IMR-90 (cell line): ENCODE measurements at regions not wholly inside any gene's neighbourhood (a gene's known extent, or its start where the extent isn't known, plus 50 kb on each side); places are given as distances from the start of the nearest gene placed in this dataset.
A peak's percentile ranks its signal among the peaks of the same experiment; 100 is the strongest.

Experiments
- ATAC-seq: fragments of 200-7000 bp; cut with Tn5 transposase; 2 replicates; pipeline ENCODE4 v1.9.1; 2020; ENCODE audit warnings: low read depth, mild to moderate bottlenecking, moderate library complexity
- BruUV-seq: library from RNA; stranded (reverse); fragments of 400-500 nt; replicated peaks from 2 replicates; lab custom pipeline; 2021; lab: Mats Ljungman, UMichigan
- CTCF ChIA-PET: fragments of 300-600 bp; formaldehyde crosslinking; extraction: SDS; loops from one replicate; lab custom pipeline; 2021; ENCODE audit warnings: antibody characterized with exemption; lab: Yijun Ruan, JAX
- POLR2A ChIA-PET: fragments of 300-600 bp; sonication (Branson Sonifier 250); formaldehyde crosslinking; loops from one replicate; lab custom pipeline; 2022; ENCODE audit warnings: antibody characterized with exemption; ENCODE audit not compliant: unreplicated experiment; lab: Charles Lee
- DNase-seq: peaks from one replicate; pipeline ENCODE4 v3.0.0; 2013
- H2AFZ ChIP-seq: replicated peaks from 2 replicates; pipeline ENCODE3; 2013; ENCODE audit warnings: low read length, mild to moderate bottlenecking; ENCODE audit not compliant: poor library complexity
- H2AK5ac ChIP-seq: 2 replicates; pipeline ENCODE4 v1.6.1; 2013; ENCODE audit warnings: low read depth, low read length, inconsistent platforms
- H2AK9ac ChIP-seq: replicated peaks from 2 replicates; pipeline ENCODE3; 2013; ENCODE audit warnings: mild to moderate bottlenecking, low read depth, low read length, moderate library complexity; ENCODE audit not compliant: poor library complexity
- H2BK120ac ChIP-seq: 2 replicates; pipeline ENCODE4 v1.6.1; 2013; ENCODE audit warnings: low read depth, low read length, inconsistent platforms
- H2BK15ac ChIP-seq: 3 replicates; pipeline ENCODE4 v1.6.1; 2013; ENCODE audit warnings: low read depth, low read length, inconsistent platforms
- H2BK20ac ChIP-seq: 2 replicates; pipeline ENCODE4 v1.6.1; 2013; ENCODE audit warnings: low read depth, mild to moderate bottlenecking, inconsistent platforms, low read length, moderate library complexity
- H2BK5ac ChIP-seq: 2 replicates; pipeline ENCODE4 v1.6.1; 2013; ENCODE audit warnings: mild to moderate bottlenecking, low read depth, low read length, inconsistent platforms; ENCODE audit not compliant: poor library complexity, severe bottlenecking
- H3K14ac ChIP-seq: replicated peaks from 2 replicates; pipeline ENCODE4 v1.6.1; 2013; ENCODE audit warnings: low read depth, low read length, inconsistent platforms
- H3K18ac ChIP-seq: 2 replicates; pipeline ENCODE4 v1.6.1; 2013; ENCODE audit warnings: low read depth, low read length, control low read depth
- H3K23ac ChIP-seq: 2 replicates; pipeline ENCODE4 v1.6.1; 2013; ENCODE audit warnings: low read depth, low read length, inconsistent platforms
- H3K27ac ChIP-seq: 2 replicates; pipeline ENCODE4 v1.5.1; 2013; ENCODE audit warnings: mild to moderate bottlenecking, control low read depth, low read length; ENCODE audit not compliant: insufficient read depth
- H3K27me3 ChIP-seq: 2 replicates; pipeline ENCODE4 v1.6.1; 2013; ENCODE audit warnings: low read length; ENCODE audit not compliant: control insufficient read depth, insufficient read depth
- H3K36me3 ChIP-seq: 2 replicates; pipeline ENCODE4 v1.6.1; 2013; ENCODE audit warnings: low read length, mixed read lengths; ENCODE audit not compliant: control insufficient read depth, insufficient read depth
- H3K4ac ChIP-seq: 2 replicates; pipeline ENCODE4 v1.6.1; 2013; ENCODE audit warnings: low read depth, low read length, inconsistent platforms
- H3K4me1 ChIP-seq: 2 replicates; pipeline ENCODE4 v1.6.1; 2013; ENCODE audit warnings: low read length, mixed read lengths; ENCODE audit not compliant: control insufficient read depth, insufficient read depth
- H3K4me2 ChIP-seq: 2 replicates; pipeline ENCODE4 v1.6.1; 2013; ENCODE audit warnings: low read depth, mild to moderate bottlenecking, control low read depth, low read length, moderate library complexity
- H3K4me3 ChIP-seq: 2 replicates; pipeline ENCODE4 v1.5.1; 2013; ENCODE audit warnings: low read depth, mild to moderate bottlenecking, control low read depth, low read length, moderate library complexity; ENCODE audit not compliant: insufficient read depth
- H3K56ac ChIP-seq: 2 replicates; pipeline ENCODE4 v1.6.1; 2013; ENCODE audit warnings: low read length, inconsistent platforms; ENCODE audit not compliant: insufficient read depth; ENCODE audit errors: extremely low read depth
- H3K79me1 ChIP-seq, 2 experiments: 2 replicates each; pipeline ENCODE4 v1.6.1; 2013; ENCODE audit warnings: low read length in 2 of 2, inconsistent platforms in 1 of 2, low read depth in 1 of 2
- H3K9ac ChIP-seq: 2 replicates; pipeline ENCODE4 v1.6.1; 2013; ENCODE audit warnings: low read depth, low read length, control low read depth
- H3K9me1 ChIP-seq: 2 replicates; pipeline ENCODE4 v1.6.1; 2013; ENCODE audit warnings: low read length, inconsistent platforms; ENCODE audit not compliant: insufficient read depth
- H3K9me3 ChIP-seq: 2 replicates; pipeline ENCODE4 v1.6.1; 2013; ENCODE audit warnings: low read length; ENCODE audit not compliant: control insufficient read depth, insufficient read depth
- H4K20me1 ChIP-seq: 2 replicates; pipeline ENCODE4 v1.6.1; 2013; ENCODE audit warnings: low read length, inconsistent platforms; ENCODE audit not compliant: insufficient read depth
- H4K5ac ChIP-seq: 2 replicates; pipeline ENCODE4 v1.6.1; 2013; ENCODE audit warnings: mild to moderate bottlenecking, low read depth, low read length, control low read depth
- H4K8ac ChIP-seq, 2 experiments: 2 replicates each; pipeline ENCODE4 v1.6.1; 2013; ENCODE audit warnings: low read depth in 2 of 2, low read length in 2 of 2, control low read depth in 1 of 2, inconsistent platforms in 1 of 2
- H4K91ac ChIP-seq: 2 replicates; pipeline ENCODE4 v1.6.1; 2013; ENCODE audit warnings: low read depth, low read length, inconsistent platforms; ENCODE audit not compliant: insufficient read depth
- BHLHE40 ChIP-seq: fragments of 150-350 bp; IDR thresholded peaks from 2 replicates; pipeline ENCODE4 v1.6.1; 2016; ENCODE audit warnings: mild to moderate bottlenecking, low read depth, low read length
- CEBPB ChIP-seq: IDR thresholded peaks from 2 replicates; pipeline ENCODE4 v1.6.1; 2012; ENCODE audit warnings: low read depth, low read length, improper control_type of control experiment
- CHD1 ChIP-seq: IDR thresholded peaks from 2 replicates; pipeline ENCODE4 v1.6.1; 2012; ENCODE audit warnings: low read depth, low read length, improper control_type of control experiment
- FOS ChIP-seq: fragments of 150-350 bp; IDR thresholded peaks from 2 replicates; pipeline ENCODE4 v1.6.1; 2016; ENCODE audit warnings: low read depth, low read length
- MAFK ChIP-seq: IDR thresholded peaks from 2 replicates; pipeline ENCODE4 v1.6.1; 2012; ENCODE audit warnings: low read depth, low read length, improper control_type of control experiment
- MAZ ChIP-seq: IDR thresholded peaks from 2 replicates; pipeline ENCODE4 v1.6.1; 2012; ENCODE audit warnings: low read depth, mild to moderate bottlenecking, low read length, improper control_type of control experiment, moderate library complexity, borderline replicate concordance
- MXI1 ChIP-seq: IDR thresholded peaks from 2 replicates; pipeline ENCODE4 v1.6.1; 2012; ENCODE audit warnings: low read depth, mild to moderate bottlenecking, low read length, moderate library complexity, borderline replicate concordance
- NFE2L2 ChIP-seq: fragments of 150-350 bp; IDR thresholded peaks from 2 replicates; pipeline ENCODE4 v1.6.1; 2016; ENCODE audit warnings: low read depth, mild to moderate bottlenecking, low read length
- RCOR1 ChIP-seq: IDR thresholded peaks from 2 replicates; pipeline ENCODE4 v1.6.1; 2012; ENCODE audit warnings: mild to moderate bottlenecking, low read length, improper control_type of control experiment; ENCODE audit not compliant: insufficient replicate concordance
- SMC3 ChIP-seq: fragments of 150-350 bp; IDR thresholded peaks from 2 replicates; pipeline ENCODE4 v1.6.1; 2016; ENCODE audit warnings: low read depth, mild to moderate bottlenecking, antibody characterized with exemption, low read length, moderate library complexity
- USF2 ChIP-seq: fragments of 150-350 bp; IDR thresholded peaks from 2 replicates; pipeline ENCODE4 v1.6.1; 2017; ENCODE audit warnings: mild to moderate bottlenecking, antibody characterized with exemption, low read length, low read depth
- WGBS, 2 experiments: methylation state at CpG; one replicate each; pipeline versions ENCODE4 v1.1.5 to v1.1.7; 2013; ENCODE audit warnings: missing lambda C conversion rate in 2 of 2; ENCODE audit not compliant: insufficient read length in 1 of 2; ENCODE audit errors: extremely low coverage in 2 of 2; 5-methylcytosine and 5-hydroxymethylcytosine counted together
- dilution Hi-C: fragments of 300-500 bp; cut with HindIII; formaldehyde crosslinking; loops from one replicate; pipeline ENCODE4 v1.14.3; 2018; ENCODE audit warnings: low sequenced_read_pairs; ENCODE audit not compliant: unreplicated experiment
- in situ Hi-C: fragments of 300-500 bp; cut with MboI; formaldehyde crosslinking; loops from 3 replicates; pipeline ENCODE4 v1.14.3; 2019; ENCODE audit warnings: low sequenced_read_pairs, inconsistent platforms, mixed read lengths
- intact Hi-C: fragments of 100-400 bp; cut with micrococcal nuclease; formaldehyde crosslinking; loops from 2 replicates; pipeline ENCODE4 v1.10.0; 2022
- TF ChIP-seq, protein P1 (sequence below): conservative IDR thresholded peaks from 2 replicates; pipeline ENCODE4 v1.5.1; 2012; ENCODE audit warnings: mild to moderate bottlenecking, low read depth, low read length, improper control_type of control experiment

DNA sequence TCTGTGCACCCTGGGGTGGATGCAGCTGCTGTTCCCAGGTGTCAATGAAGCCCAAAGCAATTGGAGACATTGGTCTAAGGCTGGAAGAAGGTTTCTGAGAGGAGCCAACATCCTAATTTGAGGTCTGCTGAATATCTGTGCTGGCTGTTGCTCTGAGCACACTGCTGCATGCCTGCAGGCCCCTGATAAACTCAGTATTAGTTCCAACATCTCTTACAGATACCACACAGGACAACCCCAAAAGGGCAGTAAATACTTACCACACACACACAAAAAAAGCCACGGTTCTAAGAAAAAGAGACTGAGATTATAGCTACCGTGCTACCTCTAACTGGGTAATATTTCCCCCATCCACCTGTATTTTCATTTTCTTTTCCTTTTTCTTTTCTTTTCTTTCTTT lies 164.3 kb upstream of the SOX4 start:
- POLR2A ChIA-PET: no interaction called here
- H3K9me3 ChIP-seq: no peaks in the 10 kb centered on the region
- H2BK20ac ChIP-seq: no peak overlapping the region
- no peak overlapping the region for H3K56ac ChIP-seq
- no peak overlapping the region for H3K4ac ChIP-seq
- H2AK9ac ChIP-seq: no peak overlapping the region
- no peak overlapping the region for H3K27ac ChIP-seq
- H4K91ac ChIP-seq: no peak overlapping the region
- no peak overlapping the region for H3K14ac ChIP-seq
- H2BK15ac ChIP-seq: no peak overlapping the region
- intact Hi-C loops: loop anchor here (5.0 kb wide), 1 partner anchor 517 kb away; no protein-coding TSS in a partner anchor
- H3K23ac ChIP-seq: no peak overlapping the region
- dilution Hi-C loops: no loop called here
- ATAC-seq (no peak), DNase-seq (no peak)
- CTCF ChIA-PET: no interaction called here
- no peaks in the 10 kb centered on the region for H3K9me1 ChIP-seq
- H2AK5ac ChIP-seq: no peak overlapping the region
- H3K36me3 ChIP-seq: no peaks in the 10 kb centered on the region
- TF ChIP-seq USF2 (no peak), MAZ (no peak), MAFK (no peak), FOS (no peak), RCOR1 (no peak), NFE2L2 (no peak), BHLHE40 (no peak), SMC3 (no peak), CHD1 (no peak), MXI1 (no peak), CEBPB (no peak)
- TF ChIP-seq, protein P1, sequence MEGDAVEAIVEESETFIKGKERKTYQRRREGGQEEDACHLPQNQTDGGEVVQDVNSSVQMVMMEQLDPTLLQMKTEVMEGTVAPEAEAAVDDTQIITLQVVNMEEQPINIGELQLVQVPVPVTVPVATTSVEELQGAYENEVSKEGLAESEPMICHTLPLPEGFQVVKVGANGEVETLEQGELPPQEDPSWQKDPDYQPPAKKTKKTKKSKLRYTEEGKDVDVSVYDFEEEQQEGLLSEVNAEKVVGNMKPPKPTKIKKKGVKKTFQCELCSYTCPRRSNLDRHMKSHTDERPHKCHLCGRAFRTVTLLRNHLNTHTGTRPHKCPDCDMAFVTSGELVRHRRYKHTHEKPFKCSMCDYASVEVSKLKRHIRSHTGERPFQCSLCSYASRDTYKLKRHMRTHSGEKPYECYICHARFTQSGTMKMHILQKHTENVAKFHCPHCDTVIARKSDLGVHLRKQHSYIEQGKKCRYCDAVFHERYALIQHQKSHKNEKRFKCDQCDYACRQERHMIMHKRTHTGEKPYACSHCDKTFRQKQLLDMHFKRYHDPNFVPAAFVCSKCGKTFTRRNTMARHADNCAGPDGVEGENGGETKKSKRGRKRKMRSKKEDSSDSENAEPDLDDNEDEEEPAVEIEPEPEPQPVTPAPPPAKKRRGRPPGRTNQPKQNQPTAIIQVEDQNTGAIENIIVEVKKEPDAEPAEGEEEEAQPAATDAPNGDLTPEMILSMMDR: no peak
- H3K4me1 ChIP-seq: no peaks in the 10 kb centered on the region
- H3K18ac ChIP-seq: no peak overlapping the region
- no TSS peak for BruUV-seq
- H3K79me1 ChIP-seq: no peaks in the 10 kb centered on the region
- H2BK120ac ChIP-seq: no peak overlapping the region
- no peak overlapping the region for H3K4me3 ChIP-seq
- H3K4me2 ChIP-seq: no peak overlapping the region
- H4K20me1 ChIP-seq: no peaks in the 10 kb centered on the region
- no peak overlapping the region for H4K5ac ChIP-seq
- WGBS, 2 experiments: 80% methylated on average over 1 of the region's 2 CpGs; no CpG with 5 or more reads in 1 of the 2 experiments
- no peak overlapping the region for H2BK5ac ChIP-seq
- in situ Hi-C loops: no loop called here
- peak overlapping the region; percentile 23 for H2AFZ ChIP-seq
- no peaks in the 10 kb centered on the region for H3K27me3 ChIP-seq
- H3K9ac ChIP-seq: no peak overlapping the region
- no peak overlapping the region for H4K8ac ChIP-seq
